ENCODE measurements at regions not wholly inside any gene's neighbourhood (a gene's known extent, or its start where the extent isn't known, plus 50 kb on each side); places are given as distances from the start of the nearest gene placed in this dataset.

- no peak for TF ChIP-seq POLR2A (IDR thresholded peaks at IDR 0.05; ENCODE audit: extremely low read depth, insufficient read length)
- TF ChIP-seq CTCF (IDR thresholded peaks at IDR 0.05; ENCODE audit: low read depth, low read length): no peak
- no peak for TF ChIP-seq MAX (IDR thresholded peaks at IDR 0.05; ENCODE audit: low read depth, low read length)
Measured at GRCh38 chr5:62007457-62007856, 298.5 kb upstream of the KIF2A start.

Measured in NB4 (cell line).